ENCODE measurements at regions not wholly inside any gene's neighbourhood (a gene's known extent, or its start where the extent isn't known, plus 50 kb on each side); places are given as distances from the start of the nearest gene placed in this dataset.

DNA sequence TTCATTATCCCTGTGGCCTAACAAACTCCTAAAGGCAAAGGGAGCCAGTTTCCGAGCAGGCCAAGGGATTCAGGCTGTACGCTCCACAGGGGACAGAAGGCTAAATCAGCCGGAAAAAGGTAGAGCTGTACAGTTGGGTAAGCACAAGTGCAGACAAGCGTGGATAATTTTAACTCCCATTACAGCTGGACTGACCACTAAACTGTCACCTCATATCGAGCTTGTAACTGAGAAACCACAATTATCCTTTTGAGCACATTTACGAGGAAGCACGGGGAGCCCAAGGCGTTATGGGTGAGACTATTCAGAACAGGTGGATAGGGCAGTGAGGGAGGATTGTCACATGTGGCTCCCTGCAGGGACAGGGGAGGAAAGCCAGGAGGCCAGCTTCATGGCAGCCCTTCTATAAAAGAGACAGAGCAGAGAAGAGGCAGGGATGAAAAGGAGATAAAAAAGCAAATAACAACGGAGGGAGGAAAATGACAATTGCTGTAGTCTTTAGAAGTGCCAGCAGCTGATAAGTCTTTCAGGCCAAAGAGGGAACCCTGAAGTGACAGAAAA, 288.0 kb downstream of the FGFR2 start:
- TF ChIP-seq, protein P1, sequence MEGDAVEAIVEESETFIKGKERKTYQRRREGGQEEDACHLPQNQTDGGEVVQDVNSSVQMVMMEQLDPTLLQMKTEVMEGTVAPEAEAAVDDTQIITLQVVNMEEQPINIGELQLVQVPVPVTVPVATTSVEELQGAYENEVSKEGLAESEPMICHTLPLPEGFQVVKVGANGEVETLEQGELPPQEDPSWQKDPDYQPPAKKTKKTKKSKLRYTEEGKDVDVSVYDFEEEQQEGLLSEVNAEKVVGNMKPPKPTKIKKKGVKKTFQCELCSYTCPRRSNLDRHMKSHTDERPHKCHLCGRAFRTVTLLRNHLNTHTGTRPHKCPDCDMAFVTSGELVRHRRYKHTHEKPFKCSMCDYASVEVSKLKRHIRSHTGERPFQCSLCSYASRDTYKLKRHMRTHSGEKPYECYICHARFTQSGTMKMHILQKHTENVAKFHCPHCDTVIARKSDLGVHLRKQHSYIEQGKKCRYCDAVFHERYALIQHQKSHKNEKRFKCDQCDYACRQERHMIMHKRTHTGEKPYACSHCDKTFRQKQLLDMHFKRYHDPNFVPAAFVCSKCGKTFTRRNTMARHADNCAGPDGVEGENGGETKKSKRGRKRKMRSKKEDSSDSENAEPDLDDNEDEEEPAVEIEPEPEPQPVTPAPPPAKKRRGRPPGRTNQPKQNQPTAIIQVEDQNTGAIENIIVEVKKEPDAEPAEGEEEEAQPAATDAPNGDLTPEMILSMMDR (IDR thresholded peaks at IDR 0.05 in 4 of 5, conservative IDR thresholded peaks at IDR 0.05 in 1 of 5), result no peak
- TF ChIP-seq POLR2A (IDR thresholded peaks at IDR 0.05), result no peak

All from gastrocnemius medialis (tissue), 4 donors.